ENCODE measurements at regions not wholly inside any gene's neighbourhood (a gene's known extent, or its start where the extent isn't known, plus 50 kb on each side); places are given as distances from the start of the nearest gene placed in this dataset.

DNA sequence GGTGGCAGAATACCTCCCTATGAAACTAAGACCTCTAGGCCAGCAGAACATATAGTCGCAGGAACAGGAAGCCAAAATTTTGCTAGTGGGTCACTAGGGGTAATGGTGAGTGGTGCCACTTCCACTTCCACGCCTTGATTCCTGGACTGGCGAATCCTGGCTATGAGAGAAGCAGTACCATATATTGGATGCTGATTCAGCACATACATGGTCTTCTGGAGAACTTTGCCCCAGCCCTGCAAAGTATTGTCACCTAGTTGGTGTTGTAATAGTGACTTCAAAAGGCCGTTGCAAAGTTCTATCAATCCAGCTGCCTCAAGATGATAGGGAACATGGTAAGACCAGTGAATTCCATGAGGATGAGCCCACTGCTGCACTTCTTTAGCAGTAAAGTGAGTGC, 769.8 kb upstream of the GYPC start:
- no peak for TF ChIP-seq EP300 (IDR thresholded peaks at IDR 0.05)
- TF ChIP-seq POLR2A (IDR thresholded peaks at IDR 0.05): no peak
- TF ChIP-seq, protein P1, sequence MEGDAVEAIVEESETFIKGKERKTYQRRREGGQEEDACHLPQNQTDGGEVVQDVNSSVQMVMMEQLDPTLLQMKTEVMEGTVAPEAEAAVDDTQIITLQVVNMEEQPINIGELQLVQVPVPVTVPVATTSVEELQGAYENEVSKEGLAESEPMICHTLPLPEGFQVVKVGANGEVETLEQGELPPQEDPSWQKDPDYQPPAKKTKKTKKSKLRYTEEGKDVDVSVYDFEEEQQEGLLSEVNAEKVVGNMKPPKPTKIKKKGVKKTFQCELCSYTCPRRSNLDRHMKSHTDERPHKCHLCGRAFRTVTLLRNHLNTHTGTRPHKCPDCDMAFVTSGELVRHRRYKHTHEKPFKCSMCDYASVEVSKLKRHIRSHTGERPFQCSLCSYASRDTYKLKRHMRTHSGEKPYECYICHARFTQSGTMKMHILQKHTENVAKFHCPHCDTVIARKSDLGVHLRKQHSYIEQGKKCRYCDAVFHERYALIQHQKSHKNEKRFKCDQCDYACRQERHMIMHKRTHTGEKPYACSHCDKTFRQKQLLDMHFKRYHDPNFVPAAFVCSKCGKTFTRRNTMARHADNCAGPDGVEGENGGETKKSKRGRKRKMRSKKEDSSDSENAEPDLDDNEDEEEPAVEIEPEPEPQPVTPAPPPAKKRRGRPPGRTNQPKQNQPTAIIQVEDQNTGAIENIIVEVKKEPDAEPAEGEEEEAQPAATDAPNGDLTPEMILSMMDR (IDR thresholded peaks at IDR 0.05): no peak
- no peak for TF ChIP-seq POLR2AphosphoS5 (IDR thresholded peaks at IDR 0.05)
- no peaks in the 10 kb centered on the region for H3K4me1 ChIP-seq
- no peak overlapping the region for H3K27ac ChIP-seq
- no peak for ATAC-seq
- no peaks in the 10 kb centered on the region for H3K36me3 ChIP-seq
- 80 to 89% methylated on average over 1 to 3 of the region's 4 CpGs for WGBS, 2 donors (ENCODE audit: low coverage in 1 of 2)
- H3K4me3 ChIP-seq: no peak overlapping the region
- no peaks in the 10 kb centered on the region for H3K27me3 ChIP-seq
- H3K9me3 ChIP-seq: peaks cover 0 to 24% (median 0%) of the 10 kb centered on the region in 3 donors

DNA sequence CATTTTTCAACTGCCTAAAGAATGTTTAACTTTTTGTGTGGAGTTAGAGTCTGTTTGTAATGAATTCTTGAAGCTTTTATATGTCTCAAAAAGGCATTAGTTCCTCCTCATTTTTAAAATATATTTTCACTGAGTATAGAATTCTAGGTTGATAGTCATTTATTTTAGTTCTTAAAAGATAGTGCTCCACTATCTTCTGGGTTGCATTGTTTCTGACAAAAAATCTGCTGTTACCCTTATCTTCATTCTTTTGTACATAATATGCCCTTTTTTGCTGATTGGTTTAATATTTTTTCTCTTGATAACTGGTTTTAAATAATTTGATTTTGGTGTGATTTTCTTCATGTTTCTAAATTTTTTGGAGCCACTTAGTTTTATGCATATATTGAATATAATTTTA, 754.7 kb upstream of the GYPC start:
- ATAC-seq: no peak
- no peaks in the 10 kb centered on the region for H3K27me3 ChIP-seq
- TF ChIP-seq POLR2AphosphoS5 (IDR thresholded peaks at IDR 0.05) (no peak), EP300 (IDR thresholded peaks at IDR 0.05) (no peak), POLR2A (IDR thresholded peaks at IDR 0.05) (no peak)
- TF ChIP-seq, protein P1 (IDR thresholded peaks at IDR 0.05): no peak
- no peaks in the 10 kb centered on the region for H3K4me1 ChIP-seq
- no peak overlapping the region for H3K27ac ChIP-seq
- peaks cover 0 to 14% (median 0%) of the 10 kb centered on the region in 3 donors for H3K9me3 ChIP-seq
- H3K36me3 ChIP-seq: no peaks in the 10 kb centered on the region
- no peak overlapping the region for H3K4me3 ChIP-seq

DNA sequence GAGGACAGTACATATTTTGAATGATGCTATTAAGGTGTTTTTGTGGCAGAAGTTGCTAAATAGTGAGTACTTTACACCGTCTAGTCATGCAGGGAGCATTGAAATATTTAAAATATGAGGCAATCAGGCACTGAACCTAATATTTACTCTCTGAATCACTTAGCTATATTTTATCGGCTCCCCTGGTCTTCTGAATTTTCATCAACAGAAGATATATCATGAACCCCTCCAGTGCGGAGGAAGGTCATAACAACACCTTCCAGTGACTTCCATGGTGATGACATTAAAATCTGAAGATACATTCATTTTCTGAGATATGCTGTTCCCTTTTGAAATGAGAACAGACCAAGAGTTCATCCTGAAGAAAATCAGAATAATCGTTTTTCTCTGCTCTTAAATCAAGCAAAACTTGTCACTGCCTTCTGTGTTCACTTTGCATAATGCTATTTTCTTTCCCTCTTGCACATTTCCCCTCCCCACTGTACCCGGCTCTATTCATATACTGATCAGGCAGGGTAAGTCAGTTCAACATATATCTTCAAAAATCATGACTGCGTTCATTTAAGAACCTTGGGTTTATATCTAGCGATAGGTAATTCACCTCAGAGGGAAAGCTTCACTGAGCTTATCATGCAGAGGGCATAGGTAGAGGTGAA, 729.9 kb upstream of the GYPC start:
- Histone ChIP-seq H3K4me1 (no peaks in the 10 kb centered on the region), H3K4me3 (no peak overlapping the region), H3K36me3 (no peaks in the 10 kb centered on the region), H3K27ac (no peak overlapping the region), H3K9me3 (no peaks in the 10 kb centered on the region), H3K27me3 (no peaks in the 10 kb centered on the region)
- no peak for TF ChIP-seq POLR2AphosphoS5 (IDR thresholded peaks at IDR 0.05)
- TF ChIP-seq EP300 (IDR thresholded peaks at IDR 0.05): no peak
- TF ChIP-seq, protein P1 (IDR thresholded peaks at IDR 0.05): no peak
- TF ChIP-seq POLR2A (IDR thresholded peaks at IDR 0.05): no peak
- ATAC-seq: no peak
- 45 to 57% methylated on average over 5 to 7 of the region's 7 CpGs for WGBS, 2 donors (ENCODE audit: low coverage in 1 of 2)

DNA sequence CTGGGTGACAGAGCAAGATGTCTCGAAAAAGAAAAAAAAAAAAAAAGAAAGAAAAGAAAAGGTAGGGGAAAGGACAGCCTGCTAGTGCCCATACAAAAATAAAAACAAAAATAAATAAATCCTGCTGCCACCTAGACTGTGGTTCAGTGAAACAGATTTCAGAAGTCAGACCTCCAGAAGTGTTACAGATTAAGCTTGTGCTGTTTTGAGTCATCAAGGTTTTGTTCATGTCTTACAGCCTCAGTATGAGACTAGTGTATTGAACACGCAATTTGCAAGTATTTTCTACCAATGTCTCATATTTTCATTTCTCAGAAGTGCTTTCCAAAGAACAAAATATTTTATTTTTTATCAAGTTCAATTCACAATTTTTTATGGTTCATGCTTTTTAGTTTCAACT, 720.4 kb upstream of the GYPC start:
- no peaks in the 10 kb centered on the region for H3K27me3 ChIP-seq
- no peaks in the 10 kb centered on the region for H3K4me1 ChIP-seq
- no peak overlapping the region for H3K27ac ChIP-seq
- 85 to 100% methylated on average over 1 to 2 of the region's 2 CpGs for WGBS, 2 donors (ENCODE audit: low coverage in 1 of 2)
- no peaks in the 10 kb centered on the region for H3K9me3 ChIP-seq
- no peak overlapping the region for H3K4me3 ChIP-seq
- no peaks in the 10 kb centered on the region for H3K36me3 ChIP-seq
- TF ChIP-seq POLR2A (IDR thresholded peaks at IDR 0.05): no peak
- TF ChIP-seq POLR2AphosphoS5 (IDR thresholded peaks at IDR 0.05): no peak
- TF ChIP-seq, protein P1 (IDR thresholded peaks at IDR 0.05): no peak
- no peak for TF ChIP-seq EP300 (IDR thresholded peaks at IDR 0.05)
- ATAC-seq: no peak

DNA sequence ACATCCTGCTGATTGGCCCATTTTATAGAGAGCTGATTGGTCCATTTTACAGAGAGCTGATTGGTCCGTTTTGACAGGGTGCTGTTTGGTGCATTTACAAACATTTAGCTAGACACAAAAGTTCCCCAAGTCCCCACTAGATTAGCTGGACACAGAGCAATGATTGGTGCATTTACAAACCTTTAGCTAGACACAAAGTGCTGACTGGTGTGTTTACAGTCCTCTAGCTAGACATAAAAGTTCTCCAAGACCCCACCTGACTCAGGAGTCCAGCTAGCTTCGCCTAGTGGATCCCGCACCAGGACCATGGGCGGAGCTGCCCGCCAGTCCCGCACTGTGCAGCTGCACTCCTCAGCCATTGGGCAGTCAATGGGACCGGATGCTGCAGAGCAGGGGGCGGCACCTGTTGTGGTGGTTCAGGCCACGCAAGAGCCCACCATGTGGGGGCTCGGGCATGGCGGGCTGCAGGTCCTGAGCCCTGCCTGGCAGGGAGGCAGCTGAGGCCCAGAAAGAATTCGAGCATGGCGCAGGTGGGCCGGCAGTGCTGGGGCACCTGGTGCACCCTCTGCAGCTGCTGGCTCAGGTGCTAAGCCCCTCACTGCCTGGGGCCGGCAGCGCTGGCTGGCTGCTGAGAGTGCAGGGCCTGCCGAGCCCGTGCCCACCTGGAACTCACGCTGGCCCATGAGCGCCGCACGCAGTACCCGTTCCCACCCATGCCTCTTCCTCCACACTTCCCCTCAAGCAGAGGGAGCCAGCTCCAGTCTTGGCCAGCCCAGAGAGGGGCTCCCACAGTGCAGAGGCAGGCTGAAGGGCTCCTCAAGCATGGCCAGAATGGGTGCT, 713.2 kb upstream of the GYPC start:
- Histone ChIP-seq H3K27ac (no peak overlapping the region), H3K9me3 (peaks cover 0 to 20% (median 0%) of the 10 kb centered on the region in 3 donors), H3K4me3 (no peak overlapping the region), H3K27me3 (no peaks in the 10 kb centered on the region), H3K4me1 (no peaks in the 10 kb centered on the region), H3K36me3 (no peaks in the 10 kb centered on the region)
- no peak for TF ChIP-seq POLR2AphosphoS5 (IDR thresholded peaks at IDR 0.05)
- no peak for TF ChIP-seq POLR2A (IDR thresholded peaks at IDR 0.05)
- TF ChIP-seq EP300 (IDR thresholded peaks at IDR 0.05): no peak
- TF ChIP-seq, protein P1 (IDR thresholded peaks at IDR 0.05): no peak
- ATAC-seq: no peak
- 43 to 88% methylated on average over 1 to 6 of the region's 23 CpGs for WGBS, 2 donors (ENCODE audit: low coverage in 1 of 2)
